ENCODE measurements at regions not wholly inside any gene's neighbourhood (a gene's known extent, or its start where the extent isn't known, plus 50 kb on each side); places are given as distances from the start of the nearest gene placed in this dataset.

DNA sequence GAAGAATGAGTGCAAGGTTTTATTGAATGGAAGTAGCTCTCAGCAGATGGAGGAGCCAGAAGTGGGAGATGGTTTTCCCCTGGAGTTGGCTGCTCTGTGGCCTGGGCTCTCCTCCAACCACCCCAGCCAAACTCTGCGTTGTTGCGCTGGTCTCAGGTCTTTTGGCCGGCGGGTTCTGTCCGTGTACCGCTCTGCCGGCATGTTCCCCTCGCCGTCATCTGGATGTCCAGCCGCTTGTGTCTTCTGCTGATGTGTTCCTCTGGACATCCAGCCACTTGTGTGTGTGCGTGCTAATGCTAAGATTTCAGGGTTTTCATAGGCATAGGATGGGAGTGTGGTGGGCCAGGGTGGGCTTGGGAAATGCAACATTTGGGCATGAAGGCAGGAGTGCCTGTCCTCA, 1311.3 kb upstream of the TMEFF2 start:
- Histone ChIP-seq H2AFZ (ENCODE audit: low read length) (no peak overlapping the region), H3K4me1 (ENCODE audit: low read length) (no peaks in the 10 kb centered on the region), H3K79me2 (ENCODE audit: low read length) (no peaks in the 10 kb centered on the region), H3K4me2 (ENCODE audit: low read depth, low read length) (no peak overlapping the region), H3K4me3 (ENCODE audit: low read length) (no peak overlapping the region), H3K9me2 (replicated peaks; ENCODE audit: insufficient read depth, low read length) (no peaks in the 10 kb centered on the region), H3K27me3 (replicated peaks; ENCODE audit: insufficient read depth, low read length) (no peaks in the 10 kb centered on the region), H3K9ac (ENCODE audit: low read length) (no peak overlapping the region), H3F3A (ENCODE audit: insufficient read depth, low read length) (no peaks in the 10 kb centered on the region), H3K27ac (ENCODE audit: low read length) (no peak overlapping the region), H4K20me1 (ENCODE audit: insufficient read depth, low read length) (no peaks in the 10 kb centered on the region), H3K36me3 (replicated peaks; ENCODE audit: insufficient read depth, low read length) (no peaks in the 10 kb centered on the region), H3K9me3 (replicated peaks; ENCODE audit: insufficient read depth, low read length) (no peaks in the 10 kb centered on the region)
- TF ChIP-seq, protein P1, sequence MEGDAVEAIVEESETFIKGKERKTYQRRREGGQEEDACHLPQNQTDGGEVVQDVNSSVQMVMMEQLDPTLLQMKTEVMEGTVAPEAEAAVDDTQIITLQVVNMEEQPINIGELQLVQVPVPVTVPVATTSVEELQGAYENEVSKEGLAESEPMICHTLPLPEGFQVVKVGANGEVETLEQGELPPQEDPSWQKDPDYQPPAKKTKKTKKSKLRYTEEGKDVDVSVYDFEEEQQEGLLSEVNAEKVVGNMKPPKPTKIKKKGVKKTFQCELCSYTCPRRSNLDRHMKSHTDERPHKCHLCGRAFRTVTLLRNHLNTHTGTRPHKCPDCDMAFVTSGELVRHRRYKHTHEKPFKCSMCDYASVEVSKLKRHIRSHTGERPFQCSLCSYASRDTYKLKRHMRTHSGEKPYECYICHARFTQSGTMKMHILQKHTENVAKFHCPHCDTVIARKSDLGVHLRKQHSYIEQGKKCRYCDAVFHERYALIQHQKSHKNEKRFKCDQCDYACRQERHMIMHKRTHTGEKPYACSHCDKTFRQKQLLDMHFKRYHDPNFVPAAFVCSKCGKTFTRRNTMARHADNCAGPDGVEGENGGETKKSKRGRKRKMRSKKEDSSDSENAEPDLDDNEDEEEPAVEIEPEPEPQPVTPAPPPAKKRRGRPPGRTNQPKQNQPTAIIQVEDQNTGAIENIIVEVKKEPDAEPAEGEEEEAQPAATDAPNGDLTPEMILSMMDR (IDR thresholded peaks at IDR 0.05; ENCODE audit: low read length), result no peak
- no peak for TF ChIP-seq EZH2 (optimal IDR thresholded peaks at IDR 0.05; ENCODE audit: low read depth, low read length)
- no peak for TF ChIP-seq EZH2phosphoT487 (IDR thresholded peaks at IDR 0.05; ENCODE audit: low read length)
- no peak for DNase-seq

DNA sequence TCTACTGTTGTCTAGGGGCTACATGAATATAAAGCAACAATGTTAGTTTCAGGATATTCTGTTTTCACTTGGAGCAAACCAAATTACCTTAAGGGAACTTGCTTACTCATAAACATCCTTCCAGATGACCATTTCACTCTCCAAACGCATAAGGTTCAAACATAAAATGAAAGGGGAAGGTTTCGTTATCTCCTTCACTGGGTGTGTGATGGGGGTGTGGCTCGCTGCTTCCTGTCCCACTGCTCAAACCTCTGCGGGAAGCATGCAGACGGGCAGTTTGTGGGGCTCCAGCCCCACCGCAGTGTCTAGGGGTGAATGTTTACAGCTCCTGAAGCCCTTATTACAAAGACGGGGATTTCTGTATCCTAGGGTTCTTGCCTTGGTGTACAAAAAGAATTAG, 1310.9 kb upstream of the TMEFF2 start:
- H3K27ac ChIP-seq (ENCODE audit: low read length), result no peak overlapping the region
- no peaks in the 10 kb centered on the region for H4K20me1 ChIP-seq (ENCODE audit: insufficient read depth, low read length)
- H3K9ac ChIP-seq (ENCODE audit: low read length), result no peak overlapping the region
- no peaks in the 10 kb centered on the region for H3K27me3 ChIP-seq (replicated peaks; ENCODE audit: insufficient read depth, low read length)
- no peaks in the 10 kb centered on the region for H3F3A ChIP-seq (ENCODE audit: insufficient read depth, low read length)
- H3K4me1 ChIP-seq (ENCODE audit: low read length), result no peaks in the 10 kb centered on the region
- no peak overlapping the region for H2AFZ ChIP-seq (ENCODE audit: low read length)
- no peaks in the 10 kb centered on the region for H3K36me3 ChIP-seq (replicated peaks; ENCODE audit: insufficient read depth, low read length)
- no peaks in the 10 kb centered on the region for H3K9me3 ChIP-seq (replicated peaks; ENCODE audit: insufficient read depth, low read length)
- H3K4me3 ChIP-seq (ENCODE audit: low read length), result no peak overlapping the region
- H3K9me2 ChIP-seq (replicated peaks; ENCODE audit: insufficient read depth, low read length), result no peaks in the 10 kb centered on the region
- no peaks in the 10 kb centered on the region for H3K79me2 ChIP-seq (ENCODE audit: low read length)
- no peak overlapping the region for H3K4me2 ChIP-seq (ENCODE audit: low read depth, low read length)
- TF ChIP-seq, protein P1 (IDR thresholded peaks at IDR 0.05; ENCODE audit: low read length), result no peak
- TF ChIP-seq EZH2phosphoT487 (IDR thresholded peaks at IDR 0.05; ENCODE audit: low read length) (no peak), EZH2 (optimal IDR thresholded peaks at IDR 0.05; ENCODE audit: low read depth, low read length) (no peak)
- DNase-seq, result no peak

DNA sequence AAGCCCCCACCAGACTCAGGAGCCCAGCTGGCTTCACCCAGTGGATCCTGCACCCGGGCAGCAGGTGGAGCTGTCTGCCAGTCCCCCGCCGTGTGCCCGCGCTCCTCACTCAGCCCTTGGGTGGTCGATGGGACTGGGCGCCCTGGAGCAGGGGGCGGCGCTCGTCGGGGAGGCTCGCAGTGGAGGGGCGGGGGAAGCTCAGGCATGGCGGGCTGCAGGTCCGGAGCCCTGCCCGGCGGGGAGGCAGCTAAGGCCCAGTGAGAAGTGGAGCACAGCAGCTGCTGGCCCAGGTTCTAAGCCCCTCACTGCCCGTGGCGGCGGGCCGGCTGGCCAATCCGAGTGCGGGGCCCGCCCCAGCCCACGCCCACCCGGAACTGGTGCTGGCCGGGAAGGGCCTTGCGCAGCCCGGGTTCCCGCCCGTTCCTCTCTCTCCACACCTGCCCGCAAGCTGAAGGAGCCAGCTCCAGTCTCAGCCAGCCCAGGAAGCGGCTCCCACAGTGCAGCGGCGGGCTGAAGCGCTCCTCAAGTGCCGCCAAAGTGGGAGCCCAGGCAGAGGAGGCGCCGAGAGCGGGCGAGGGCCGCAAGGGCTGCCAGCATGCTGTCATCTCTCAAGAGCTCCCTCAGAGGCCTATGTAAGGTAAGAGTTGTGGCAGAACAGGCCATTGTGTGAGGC, 1307.8 kb upstream of the TMEFF2 start:
- no peak overlapping the region for H3K4me3 ChIP-seq (ENCODE audit: low read length)

More for the DNA sequence above, 1307.8 kb upstream of the TMEFF2 start:
- no peak for DNase-seq
- no peaks in the 10 kb centered on the region for H3K27me3 ChIP-seq (replicated peaks; ENCODE audit: insufficient read depth, low read length)
- H3K9me3 ChIP-seq (replicated peaks; ENCODE audit: insufficient read depth, low read length), result no peaks in the 10 kb centered on the region
- no peak overlapping the region for H3K9ac ChIP-seq (ENCODE audit: low read length)
- no peak overlapping the region for H3K4me2 ChIP-seq (ENCODE audit: low read depth, low read length)
- H3K9me2 ChIP-seq (replicated peaks; ENCODE audit: insufficient read depth, low read length), result no peaks in the 10 kb centered on the region
- no peaks in the 10 kb centered on the region for H3K4me1 ChIP-seq (ENCODE audit: low read length)
- no peaks in the 10 kb centered on the region for H3K36me3 ChIP-seq (replicated peaks; ENCODE audit: insufficient read depth, low read length)
- no peaks in the 10 kb centered on the region for H3F3A ChIP-seq (ENCODE audit: insufficient read depth, low read length)
- H3K27ac ChIP-seq (ENCODE audit: low read length), result no peak overlapping the region
- TF ChIP-seq, protein P1 (IDR thresholded peaks at IDR 0.05; ENCODE audit: low read length), result no peak
- no peak overlapping the region for H2AFZ ChIP-seq (ENCODE audit: low read length)
- H3K79me2 ChIP-seq (ENCODE audit: low read length), result no peaks in the 10 kb centered on the region
- H4K20me1 ChIP-seq (ENCODE audit: insufficient read depth, low read length), result no peaks in the 10 kb centered on the region
